Uterus (tissue), 2 donors: ENCODE measurements at regions not wholly inside any gene's neighbourhood (a gene's known extent, or its start where the extent isn't known, plus 50 kb on each side); places are given as distances from the start of the nearest gene placed in this dataset.

Experiments used
- CTCF ChIP-seq, 4 experiments: fragments of 200-600 bp in 2 of 4; fragments of 450-650 bp in 2 of 4; sonication (generic) in 2 of 4; IDR thresholded peaks; one replicate each; pipeline ENCODE4 v1.5.1; 2016 to 2019; ENCODE audit warnings: antibody characterized with exemption in 4 of 4, mild to moderate bottlenecking in 2 of 4, moderate library complexity in 1 of 4
- POLR2A ChIP-seq, 2 donors: fragments of 450-650 bp; IDR thresholded peaks; one replicate each; pipeline ENCODE4 v1.6.1; 2016; ENCODE audit warnings: antibody characterized with exemption in 2 of 2, mild to moderate bottlenecking in 1 of 2, moderate library complexity in 1 of 2

- TF ChIP-seq CTCF (IDR thresholded peaks at IDR 0.05) (no peak), POLR2A (IDR thresholded peaks at IDR 0.05) (no peak)
These were observed 997.8 kb downstream of the BRD1 start for GRCh38 chr22:48829908-48830307.
